ENCODE measurements at regions not wholly inside any gene's neighbourhood (a gene's known extent, or its start where the extent isn't known, plus 50 kb on each side); places are given as distances from the start of the nearest gene placed in this dataset.

- H3K9me3 ChIP-seq (ENCODE audit: control insufficient read depth, low read length), result no peaks in the 10 kb centered on the region
- no peaks in the 10 kb centered on the region for H3K27me3 ChIP-seq (ENCODE audit: control insufficient read depth, insufficient read depth, low read length, poor library complexity, severe bottlenecking)
- H3K4me1 ChIP-seq (ENCODE audit: control insufficient read depth, insufficient read depth, low read length), result peaks cover 7% of the 10 kb centered on the region
- no peaks in the 10 kb centered on the region for H3K27me3 Mint-ChIP-seq (ENCODE audit: insufficient read depth)
- peaks cover 16% of the 10 kb centered on the region for H3K4me1 Mint-ChIP-seq
- no peaks in the 10 kb centered on the region for H3K9me3 Mint-ChIP-seq
- 86 to 92% methylated on average over 1 to 5 of the region's 5 CpGs for WGBS, 2 experiments (ENCODE audit: insufficient coverage in 1 of 2, insufficient read length in 1 of 2)
- no peak overlapping the region for H3K4me3 ChIP-seq (ENCODE audit: low read length)
- DNase-seq, result no peak
- H3K36me3 Mint-ChIP-seq (ENCODE audit: low read depth), result no peaks in the 10 kb centered on the region
- no peak overlapping the region for H3K9ac ChIP-seq (ENCODE audit: extremely low read depth, low read length, poor library complexity, severe bottlenecking)
- H3K4me3 Mint-ChIP-seq, result no peak overlapping the region
- H3K27ac Mint-ChIP-seq, result no peak overlapping the region
- H3K36me3 ChIP-seq (ENCODE audit: control insufficient read depth, insufficient read depth, low read length), result no peaks in the 10 kb centered on the region
- no peak overlapping the region for H3K27ac ChIP-seq (ENCODE audit: low read depth, low read length)
- TF ChIP-seq, protein P1, sequence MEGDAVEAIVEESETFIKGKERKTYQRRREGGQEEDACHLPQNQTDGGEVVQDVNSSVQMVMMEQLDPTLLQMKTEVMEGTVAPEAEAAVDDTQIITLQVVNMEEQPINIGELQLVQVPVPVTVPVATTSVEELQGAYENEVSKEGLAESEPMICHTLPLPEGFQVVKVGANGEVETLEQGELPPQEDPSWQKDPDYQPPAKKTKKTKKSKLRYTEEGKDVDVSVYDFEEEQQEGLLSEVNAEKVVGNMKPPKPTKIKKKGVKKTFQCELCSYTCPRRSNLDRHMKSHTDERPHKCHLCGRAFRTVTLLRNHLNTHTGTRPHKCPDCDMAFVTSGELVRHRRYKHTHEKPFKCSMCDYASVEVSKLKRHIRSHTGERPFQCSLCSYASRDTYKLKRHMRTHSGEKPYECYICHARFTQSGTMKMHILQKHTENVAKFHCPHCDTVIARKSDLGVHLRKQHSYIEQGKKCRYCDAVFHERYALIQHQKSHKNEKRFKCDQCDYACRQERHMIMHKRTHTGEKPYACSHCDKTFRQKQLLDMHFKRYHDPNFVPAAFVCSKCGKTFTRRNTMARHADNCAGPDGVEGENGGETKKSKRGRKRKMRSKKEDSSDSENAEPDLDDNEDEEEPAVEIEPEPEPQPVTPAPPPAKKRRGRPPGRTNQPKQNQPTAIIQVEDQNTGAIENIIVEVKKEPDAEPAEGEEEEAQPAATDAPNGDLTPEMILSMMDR (conservative IDR thresholded peaks at IDR 0.05), result no peak
Observed at GRCh38 chr16:47958726-47959125, 197.1 kb downstream of the ABCC12 start.

GRCh38 chr16:47956916-47957315 is 198.9 kb downstream of the ABCC12 start:
- TF ChIP-seq, protein P1 (conservative IDR thresholded peaks at IDR 0.05), result no peak
- Mint-ChIP-seq H3K4me3 (no peak overlapping the region), H3K36me3 (ENCODE audit: low read depth) (no peaks in the 10 kb centered on the region), H3K4me1 (peaks cover 20% of the 10 kb centered on the region), H3K27ac (no peak overlapping the region), H3K9me3 (no peaks in the 10 kb centered on the region), H3K27me3 (ENCODE audit: insufficient read depth) (no peaks in the 10 kb centered on the region)
- WGBS, 2 experiments (ENCODE audit: insufficient coverage in 1 of 2, insufficient read length in 1 of 2), result 77 to 90% methylated on average over 2 of the region's 2 CpGs
- Histone ChIP-seq H3K27me3 (ENCODE audit: control insufficient read depth, insufficient read depth, low read length, poor library complexity, severe bottlenecking) (no peaks in the 10 kb centered on the region), H3K4me1 (ENCODE audit: control insufficient read depth, insufficient read depth, low read length) (peaks cover 7% of the 10 kb centered on the region), H3K4me3 (ENCODE audit: low read length) (no peak overlapping the region), H3K9me3 (ENCODE audit: control insufficient read depth, low read length) (no peaks in the 10 kb centered on the region), H3K27ac (ENCODE audit: low read depth, low read length) (no peak overlapping the region), H3K36me3 (ENCODE audit: control insufficient read depth, insufficient read depth, low read length) (no peaks in the 10 kb centered on the region), H3K9ac (ENCODE audit: extremely low read depth, low read length, poor library complexity, severe bottlenecking) (no peak overlapping the region)
- no peak for DNase-seq

DNA sequence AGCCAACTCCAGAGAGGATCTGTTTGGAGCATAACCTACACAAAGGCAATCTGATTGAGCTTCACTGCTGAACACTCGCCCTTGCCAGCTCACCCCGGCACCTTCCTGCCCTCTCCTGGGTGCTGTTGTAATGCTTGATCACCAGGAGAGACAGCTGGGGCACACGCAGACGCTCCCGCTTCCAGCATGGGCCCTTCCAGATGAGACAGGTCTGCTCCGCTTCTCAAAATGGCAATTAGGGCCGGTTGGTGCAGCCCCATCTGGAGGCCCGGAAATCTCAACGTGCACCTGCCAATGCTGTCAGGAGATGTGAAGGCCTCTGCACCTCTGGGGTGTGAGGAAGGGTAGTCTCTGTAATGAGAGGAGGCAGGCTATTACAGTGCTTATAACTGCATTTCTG is 206.1 kb downstream of the ABCC12 start:
- H3K27ac ChIP-seq (ENCODE audit: low read depth, low read length), result no peak overlapping the region
- no peaks in the 10 kb centered on the region for H3K27me3 Mint-ChIP-seq (ENCODE audit: insufficient read depth)
- H3K9ac ChIP-seq (ENCODE audit: extremely low read depth, low read length, poor library complexity, severe bottlenecking), result no peak overlapping the region
- no peak overlapping the region for H3K4me3 Mint-ChIP-seq
- H3K4me1 Mint-ChIP-seq, result peaks cover 16% of the 10 kb centered on the region
- 92 to 94% methylated on average over 7 to 9 of the region's 9 CpGs for WGBS, 2 experiments (ENCODE audit: insufficient coverage in 1 of 2, insufficient read length in 1 of 2)
- no peak for DNase-seq
- H3K36me3 Mint-ChIP-seq (ENCODE audit: low read depth), result no peaks in the 10 kb centered on the region
- H3K9me3 Mint-ChIP-seq, result peaks cover 12% of the 10 kb centered on the region
- H3K27ac Mint-ChIP-seq, result no peak overlapping the region
- no peak overlapping the region for H3K4me3 ChIP-seq (ENCODE audit: low read length)
- no peaks in the 10 kb centered on the region for H3K9me3 ChIP-seq (ENCODE audit: control insufficient read depth, low read length)
- H3K4me1 ChIP-seq (ENCODE audit: control insufficient read depth, insufficient read depth, low read length), result no peaks in the 10 kb centered on the region
- H3K36me3 ChIP-seq (ENCODE audit: control insufficient read depth, insufficient read depth, low read length), result no peaks in the 10 kb centered on the region
- TF ChIP-seq, protein P1 (conservative IDR thresholded peaks at IDR 0.05), result no peak
- no peaks in the 10 kb centered on the region for H3K27me3 ChIP-seq (ENCODE audit: control insufficient read depth, insufficient read depth, low read length, poor library complexity, severe bottlenecking)

All from endodermal cell (in vitro differentiated cells).